Peyer's patch (tissue), 4 donors: ENCODE measurements at regions not wholly inside any gene's neighbourhood (a gene's known extent, or its start where the extent isn't known, plus 50 kb on each side); places are given as distances from the start of the nearest gene placed in this dataset.

Experiments used
- POLR2A ChIP-seq, 2 donors: fragments of 450-650 bp; IDR thresholded peaks; one replicate each; pipeline ENCODE4 v1.5.1; 2017; ENCODE audit warnings: antibody characterized with exemption in 2 of 2, mild to moderate bottlenecking in 2 of 2, moderate library complexity in 2 of 2
- TF ChIP-seq, protein P1 (sequence below), 6 experiments: fragments of 450-650 bp in 4 of 6; fragments of 200-600 bp in 2 of 6; sonication (generic) in 1 of 6; IDR thresholded peaks; one replicate each; pipeline ENCODE4 v1.5.1; 2017 to 2019; ENCODE audit warnings: antibody characterized with exemption in 6 of 6, mild to moderate bottlenecking in 3 of 6, moderate library complexity in 1 of 6

GRCh38 chr2:118677546-118677945 lies 169.9 kb downstream of the EN1 start:
- TF ChIP-seq, protein P1, sequence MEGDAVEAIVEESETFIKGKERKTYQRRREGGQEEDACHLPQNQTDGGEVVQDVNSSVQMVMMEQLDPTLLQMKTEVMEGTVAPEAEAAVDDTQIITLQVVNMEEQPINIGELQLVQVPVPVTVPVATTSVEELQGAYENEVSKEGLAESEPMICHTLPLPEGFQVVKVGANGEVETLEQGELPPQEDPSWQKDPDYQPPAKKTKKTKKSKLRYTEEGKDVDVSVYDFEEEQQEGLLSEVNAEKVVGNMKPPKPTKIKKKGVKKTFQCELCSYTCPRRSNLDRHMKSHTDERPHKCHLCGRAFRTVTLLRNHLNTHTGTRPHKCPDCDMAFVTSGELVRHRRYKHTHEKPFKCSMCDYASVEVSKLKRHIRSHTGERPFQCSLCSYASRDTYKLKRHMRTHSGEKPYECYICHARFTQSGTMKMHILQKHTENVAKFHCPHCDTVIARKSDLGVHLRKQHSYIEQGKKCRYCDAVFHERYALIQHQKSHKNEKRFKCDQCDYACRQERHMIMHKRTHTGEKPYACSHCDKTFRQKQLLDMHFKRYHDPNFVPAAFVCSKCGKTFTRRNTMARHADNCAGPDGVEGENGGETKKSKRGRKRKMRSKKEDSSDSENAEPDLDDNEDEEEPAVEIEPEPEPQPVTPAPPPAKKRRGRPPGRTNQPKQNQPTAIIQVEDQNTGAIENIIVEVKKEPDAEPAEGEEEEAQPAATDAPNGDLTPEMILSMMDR (IDR thresholded peaks at IDR 0.05) = no peak
- no peak for TF ChIP-seq POLR2A (IDR thresholded peaks at IDR 0.05)
